SW480 (cell line): ENCODE measurements at regions not wholly inside any gene's neighbourhood (a gene's known extent, or its start where the extent isn't known, plus 50 kb on each side); places are given as distances from the start of the nearest gene placed in this dataset.

ENCODE experiments used
- DNase-seq: peaks from one replicate; pipeline ENCODE4 v3.0.0-alpha.2; 2016; ENCODE audit warnings: low spot score

DNA sequence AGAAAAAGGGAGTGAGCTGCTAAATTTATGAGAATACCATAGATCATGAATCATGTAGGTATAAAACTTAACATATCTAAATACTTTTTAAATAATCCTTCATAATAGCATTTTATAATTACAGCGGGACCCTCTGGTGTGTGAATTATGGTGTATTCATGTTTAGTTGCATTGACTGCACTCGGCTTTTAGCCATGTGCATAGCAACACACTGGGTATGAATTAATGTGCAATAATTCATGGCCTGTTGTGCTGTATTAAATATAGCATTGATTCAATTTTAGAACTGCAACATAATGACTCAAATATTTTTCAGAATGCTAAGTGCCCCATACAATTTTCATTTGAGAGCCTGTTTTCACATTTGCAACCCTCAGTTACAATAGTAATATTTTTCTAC lies 249.6 kb upstream of the G2E3 start:
- DNase-seq, result no peak

DNA sequence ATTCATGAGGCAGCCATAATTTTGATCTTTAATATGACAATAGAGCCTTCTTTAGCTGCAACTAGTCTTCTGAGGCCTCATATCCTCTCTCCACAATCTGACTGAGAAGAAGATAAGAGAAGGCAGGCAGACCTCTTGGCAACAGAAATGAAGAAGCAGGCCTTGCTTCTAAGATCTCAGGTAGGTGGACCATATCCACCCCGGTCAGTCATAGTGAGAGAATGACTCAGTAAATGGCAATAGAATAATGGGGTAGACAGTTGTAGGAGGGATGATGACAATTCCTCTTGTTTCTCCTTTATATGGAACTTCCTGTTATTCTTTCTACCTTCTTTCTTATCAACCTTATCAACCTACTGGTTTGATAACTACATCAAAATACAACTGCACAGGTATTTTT lies 246.7 kb upstream of the G2E3 start:
- no peak for DNase-seq

DNA sequence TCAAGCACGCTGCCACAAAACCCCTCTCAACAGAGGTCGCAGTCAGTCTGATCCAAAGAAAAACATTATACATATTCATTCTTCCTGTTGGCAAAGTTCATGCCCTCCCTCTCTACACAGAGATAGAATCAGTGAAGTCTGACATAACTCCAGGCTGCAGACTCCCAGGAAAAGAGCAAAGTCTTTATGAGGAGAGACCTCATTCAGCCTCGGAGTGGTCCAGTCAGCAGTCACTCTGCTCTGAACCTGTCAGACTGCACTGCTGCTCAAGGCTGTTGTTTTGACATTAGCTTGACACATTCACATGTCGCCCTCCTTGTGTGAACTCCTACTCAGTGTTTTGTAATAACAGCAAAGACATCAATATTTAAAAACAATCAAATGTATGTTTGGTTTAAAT lies 241.2 kb upstream of the G2E3 start:
- no peak for DNase-seq

DNA sequence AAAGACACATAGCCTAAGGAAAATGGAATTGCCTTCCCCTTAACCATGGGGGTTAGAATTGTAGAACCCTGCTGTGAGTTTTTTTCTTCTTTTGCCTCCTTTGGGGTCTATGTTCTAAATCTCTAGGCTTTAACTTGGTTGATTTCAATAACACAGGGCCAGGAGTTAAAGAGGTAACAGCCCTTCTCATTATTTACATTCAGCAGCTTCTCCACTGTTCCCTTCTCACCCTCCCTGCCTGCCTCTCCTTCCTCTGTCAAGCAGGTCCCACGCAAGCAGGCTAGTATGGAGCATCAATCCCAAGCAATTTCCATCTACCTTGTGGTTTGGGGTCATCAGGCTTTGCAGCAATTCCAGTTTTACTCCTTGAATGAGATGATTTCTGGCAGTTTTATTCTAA lies 236.1 kb upstream of the G2E3 start:
- DNase-seq, result no peak

DNA sequence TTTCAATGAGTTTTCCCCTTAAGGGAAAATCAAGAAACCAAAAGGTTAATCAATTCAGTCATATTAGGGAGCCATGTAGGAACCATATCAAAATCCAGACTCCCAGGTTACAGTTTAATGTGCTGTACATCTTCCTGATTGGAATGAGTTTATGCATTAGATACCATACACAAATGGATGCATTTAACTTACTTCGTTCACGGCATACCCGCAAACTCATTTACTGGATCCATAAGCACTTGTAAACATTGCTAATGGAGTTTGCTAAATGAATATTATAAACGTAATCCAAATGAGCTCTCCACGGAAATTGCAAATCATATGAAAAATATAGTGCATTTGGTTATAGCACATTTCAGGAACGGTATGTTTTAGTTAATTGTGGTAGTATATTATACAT lies 228.9 kb upstream of the G2E3 start:
- DNase-seq, result no peak

DNA sequence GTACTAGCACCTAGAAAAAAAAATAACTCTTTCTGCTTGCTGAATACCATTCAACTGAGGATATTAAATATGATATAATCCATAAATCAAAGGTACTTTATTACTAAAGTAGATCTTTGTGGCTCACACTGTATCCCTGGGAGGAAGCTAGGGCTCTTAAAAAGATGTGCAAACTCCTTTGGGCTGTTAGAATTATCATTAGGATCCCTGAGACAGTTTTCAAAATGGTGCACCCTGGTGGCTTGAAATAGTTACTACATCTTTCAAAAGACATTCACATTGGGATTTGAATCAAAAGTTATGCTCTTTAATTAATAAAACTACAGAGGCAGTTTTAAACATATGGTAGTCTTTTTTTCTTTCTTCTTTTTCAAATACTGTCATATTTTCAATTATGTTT lies 228.5 kb upstream of the G2E3 start:
- DNase-seq, result no peak

DNA sequence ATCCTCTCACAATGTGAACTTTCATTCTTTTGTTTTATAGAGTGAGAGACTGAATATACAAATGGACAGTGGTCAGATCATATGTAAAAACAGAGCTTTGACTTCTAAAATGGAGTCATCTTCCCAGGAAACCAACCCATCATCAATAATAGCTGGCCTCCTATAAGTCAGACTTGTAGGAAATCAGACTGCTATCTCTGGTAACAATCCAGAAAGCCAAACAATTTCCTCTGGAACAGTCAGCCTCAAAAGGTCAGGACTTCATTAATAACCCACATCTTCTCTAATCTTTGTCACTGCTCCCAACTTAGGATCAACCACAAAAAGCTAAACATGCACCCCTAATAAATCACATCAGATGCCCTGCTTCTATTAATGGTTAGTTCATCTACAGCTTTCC lies 227.9 kb upstream of the G2E3 start:
- no peak for DNase-seq

DNA sequence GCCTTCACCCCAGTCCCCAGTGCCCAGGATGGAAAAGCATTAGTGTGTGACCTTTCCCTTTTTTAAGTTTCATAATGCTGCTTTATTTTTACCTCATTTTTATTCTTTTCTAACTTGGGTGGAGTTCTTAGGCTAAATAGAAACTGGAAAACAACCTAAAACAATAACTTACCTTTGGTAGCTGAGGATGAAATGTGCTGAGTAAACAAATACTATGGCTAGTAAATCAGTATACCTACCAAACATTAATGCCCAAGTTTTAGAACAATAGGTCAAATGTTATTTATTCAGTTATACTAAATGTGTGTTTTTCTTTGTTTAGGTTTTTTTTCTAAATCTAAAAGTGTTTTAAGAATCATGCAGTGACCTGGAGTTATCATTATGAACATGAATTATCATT lies 226.6 kb upstream of the G2E3 start:
- no peak for DNase-seq

DNA sequence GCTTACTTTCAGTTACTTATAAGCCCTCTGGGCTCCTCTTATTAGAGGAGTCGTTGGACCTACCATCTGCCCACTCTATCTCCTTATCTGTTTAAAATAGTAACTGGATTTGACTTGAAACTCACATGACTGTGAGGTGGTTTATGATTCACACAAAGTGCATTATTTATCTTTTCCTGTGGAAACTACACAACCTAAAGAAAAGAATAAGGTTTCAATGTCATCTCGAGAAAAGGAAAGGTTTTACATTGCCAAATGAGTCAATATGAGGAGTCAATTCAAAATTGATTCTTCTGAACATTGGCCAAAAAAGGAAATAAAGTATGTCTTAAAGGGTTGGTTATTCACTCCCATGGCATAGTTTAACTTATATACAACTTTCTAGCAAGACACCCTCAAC lies 225.0 kb upstream of the G2E3 start:
- no peak for DNase-seq

DNA sequence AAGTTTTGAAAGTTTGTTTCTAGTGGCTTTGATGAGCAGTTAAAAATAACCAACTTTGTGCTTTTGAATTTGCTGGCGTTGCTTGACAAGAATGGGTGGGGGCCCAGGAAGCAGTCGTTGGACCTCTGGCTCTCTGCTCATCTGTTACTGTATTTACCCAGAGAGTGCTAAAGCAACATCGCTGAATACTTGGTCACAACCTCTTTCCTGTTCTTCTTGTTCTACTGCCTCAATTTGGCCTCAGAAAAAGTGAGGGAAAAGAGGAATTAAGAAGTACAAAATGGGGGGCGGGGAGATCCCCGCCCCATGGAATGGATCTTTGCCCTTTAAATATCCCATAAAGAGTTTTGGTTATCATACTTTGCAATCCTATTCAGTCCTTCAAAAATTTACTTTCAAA lies 221.5 kb upstream of the G2E3 start:
- no peak for DNase-seq

DNA sequence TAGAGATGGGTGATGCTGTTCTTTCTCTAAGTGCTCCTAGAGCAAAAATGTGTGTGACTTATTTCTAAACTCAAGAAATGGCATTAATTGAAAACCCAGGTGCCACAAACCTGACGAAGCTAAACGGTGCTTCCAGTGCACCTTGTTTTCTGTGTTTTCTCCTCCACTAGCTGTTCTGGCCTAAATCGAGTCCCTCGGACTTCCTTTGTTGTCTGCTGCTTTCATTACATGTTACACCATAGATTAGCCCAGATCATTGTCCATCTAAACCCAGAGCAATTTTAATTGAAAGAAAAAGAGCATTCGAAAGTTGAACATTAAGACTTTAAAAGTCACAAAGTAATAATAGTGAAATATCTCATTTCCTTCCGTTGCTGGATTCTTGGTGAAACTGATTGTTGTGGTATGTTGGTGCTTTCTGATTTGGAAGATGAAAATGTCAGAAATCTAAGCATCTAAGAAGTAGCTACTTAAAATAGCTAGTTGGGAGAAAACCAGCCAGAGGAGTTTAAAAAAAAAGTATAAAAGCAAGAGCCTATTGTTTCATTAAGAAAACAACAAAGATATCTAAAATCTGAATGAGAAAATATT lies 219.6 kb upstream of the G2E3 start:
- DNase-seq, result no peak

DNA sequence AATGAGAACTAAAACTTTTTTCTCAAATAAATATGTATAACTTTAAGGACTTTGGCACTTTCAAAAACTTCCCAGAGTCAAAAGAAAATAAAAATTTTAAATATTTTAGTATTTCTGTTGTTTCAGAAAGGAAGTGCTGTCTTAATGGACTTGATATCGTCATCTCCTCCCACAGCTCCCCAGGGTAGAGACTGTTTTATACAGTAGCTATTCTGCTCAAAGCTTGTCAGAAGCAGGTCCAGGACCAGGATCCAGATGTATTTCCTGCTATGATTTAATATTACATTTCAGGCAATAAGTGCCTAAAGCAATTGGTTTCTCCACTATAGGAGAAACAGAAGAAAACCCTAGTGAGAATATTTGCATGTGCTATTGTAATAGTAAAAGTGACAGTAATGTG lies 218.5 kb upstream of the G2E3 start:
- DNase-seq, result no peak

DNA sequence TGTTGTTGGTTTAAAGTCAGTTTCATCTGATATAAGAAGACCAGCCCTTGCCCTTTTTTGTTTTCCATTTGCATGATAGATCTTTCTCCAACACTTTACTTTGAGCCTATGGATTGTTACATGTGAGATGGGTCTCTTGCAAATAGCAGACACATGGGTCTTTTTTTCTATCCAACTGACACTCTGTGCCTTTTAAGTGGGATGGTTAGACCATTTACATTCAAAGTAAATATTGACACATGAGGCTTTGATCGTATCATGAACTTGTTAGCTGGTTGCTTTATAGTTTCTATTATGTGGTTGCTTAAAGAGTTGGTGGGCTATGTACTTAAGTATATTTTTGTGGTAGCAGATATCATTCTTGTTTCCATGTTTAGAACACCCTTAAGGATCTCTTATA lies 213.4 kb upstream of the G2E3 start:
- peak; percentile 28 for DNase-seq

DNA sequence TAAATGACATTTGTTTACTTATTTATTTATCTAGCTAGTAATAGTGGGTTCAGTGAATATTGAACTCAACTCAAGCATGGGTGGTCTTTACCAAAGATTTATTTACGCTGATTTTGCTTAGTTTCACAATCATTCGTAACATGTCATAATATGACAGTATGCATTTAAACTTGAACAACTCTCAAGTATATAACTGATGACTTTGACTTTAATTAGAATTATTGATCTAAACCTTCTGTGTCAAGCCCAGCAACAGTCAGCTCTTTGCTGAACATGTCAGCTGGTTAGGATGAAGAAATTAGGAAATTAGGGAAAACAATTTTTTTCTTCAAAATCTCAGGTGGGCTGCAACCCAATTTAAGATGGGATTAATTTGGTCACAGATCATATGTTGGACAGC lies 210.5 kb upstream of the G2E3 start:
- DNase-seq, result no peak

DNA sequence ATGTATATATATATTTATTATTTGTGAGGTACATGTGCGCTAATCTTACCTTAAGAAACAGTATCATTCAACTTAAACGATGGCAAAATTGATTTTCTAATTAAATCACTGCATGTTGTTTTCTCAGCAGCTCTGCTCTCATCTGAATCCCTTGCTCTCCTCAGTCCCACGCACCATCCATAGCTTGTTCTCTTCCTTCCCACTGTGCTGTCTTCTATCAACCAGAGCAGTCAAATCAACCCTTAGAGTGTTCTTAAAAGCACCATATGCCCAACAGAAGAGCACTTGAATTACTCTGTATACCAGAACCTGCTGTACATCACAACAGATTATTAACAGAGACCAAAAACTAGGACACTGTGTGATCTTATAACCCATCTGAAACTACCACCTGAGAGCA lies 209.4 kb upstream of the G2E3 start:
- no peak for DNase-seq

DNA sequence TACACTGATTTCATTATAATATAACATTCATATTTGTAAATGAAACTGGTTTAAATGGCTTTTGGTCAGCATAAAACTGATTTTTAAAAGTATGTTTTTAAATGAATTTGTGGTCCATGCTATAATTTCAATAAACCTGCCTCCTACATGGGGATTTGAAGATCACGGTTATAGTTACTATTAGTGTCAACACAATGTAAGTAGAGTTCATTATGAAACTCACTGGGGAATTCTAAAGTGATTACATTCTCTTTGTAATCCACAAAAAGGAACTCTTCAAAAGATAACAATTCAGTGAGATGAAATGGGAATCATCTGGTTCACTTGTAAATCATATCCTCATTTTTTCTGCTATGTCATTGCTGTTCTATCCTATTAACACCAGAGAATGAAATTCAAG lies 204.5 kb upstream of the G2E3 start:
- DNase-seq, result no peak

DNA sequence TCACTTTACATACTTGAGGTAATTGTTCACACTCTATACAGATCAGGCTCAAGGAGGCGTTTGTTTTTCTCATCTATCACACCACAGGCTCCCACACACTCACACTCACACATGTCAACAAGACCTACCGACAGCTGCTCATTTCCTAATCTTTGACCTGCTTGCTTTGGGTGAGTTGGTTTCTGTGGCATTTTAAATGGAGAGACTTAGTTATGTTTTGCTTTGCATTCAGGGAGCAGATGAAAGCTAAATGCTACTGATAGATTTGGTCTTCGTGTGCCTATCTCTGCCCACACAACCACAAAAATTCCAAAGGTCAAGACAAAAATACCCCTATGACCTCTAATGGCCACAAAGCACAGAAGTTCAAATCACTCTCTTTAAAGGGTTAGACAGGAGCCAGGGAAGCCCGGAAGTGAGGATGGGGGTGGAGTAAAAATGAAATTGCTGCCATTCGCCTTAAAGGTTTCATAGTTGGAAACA lies 203.5 kb upstream of the G2E3 start:
- peak; percentile 94 for DNase-seq

DNA sequence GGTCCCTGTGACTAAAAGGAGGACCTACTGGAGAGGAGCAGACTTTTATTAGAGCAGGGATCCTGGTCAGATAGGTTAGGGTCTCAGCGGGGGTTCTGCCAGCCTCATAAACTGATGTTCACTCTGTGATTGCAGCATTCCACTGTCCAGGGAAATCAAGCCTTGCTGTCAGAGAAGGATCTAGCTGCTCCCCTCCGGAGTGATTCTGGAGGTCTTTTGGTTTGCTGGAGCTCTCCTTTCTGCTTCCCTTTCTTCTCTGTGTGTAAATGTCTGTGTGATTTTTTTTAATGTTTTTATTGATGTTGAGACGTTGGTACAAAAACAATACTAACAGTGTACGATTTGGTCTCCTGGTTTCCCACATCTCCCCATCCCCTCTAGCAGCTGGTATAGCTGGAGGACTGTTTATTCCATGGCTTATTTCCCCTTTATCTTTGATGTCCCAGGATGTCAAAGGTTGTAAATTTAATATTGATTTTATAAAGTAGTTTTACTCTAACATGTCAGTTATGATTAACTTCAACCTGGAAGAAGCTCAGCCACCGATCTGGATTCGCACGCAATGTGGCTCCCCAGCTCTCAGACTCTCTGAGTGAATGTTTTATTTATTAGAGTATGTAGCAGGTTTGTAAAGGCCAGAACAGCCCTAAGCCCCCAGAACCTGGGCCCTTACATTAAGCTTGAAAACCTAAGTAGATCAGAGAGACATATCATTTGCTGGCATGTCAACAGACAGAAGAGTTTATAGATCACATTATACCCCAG lies 202.3 kb upstream of the G2E3 start:
- DNase-seq, result no peak

DNA sequence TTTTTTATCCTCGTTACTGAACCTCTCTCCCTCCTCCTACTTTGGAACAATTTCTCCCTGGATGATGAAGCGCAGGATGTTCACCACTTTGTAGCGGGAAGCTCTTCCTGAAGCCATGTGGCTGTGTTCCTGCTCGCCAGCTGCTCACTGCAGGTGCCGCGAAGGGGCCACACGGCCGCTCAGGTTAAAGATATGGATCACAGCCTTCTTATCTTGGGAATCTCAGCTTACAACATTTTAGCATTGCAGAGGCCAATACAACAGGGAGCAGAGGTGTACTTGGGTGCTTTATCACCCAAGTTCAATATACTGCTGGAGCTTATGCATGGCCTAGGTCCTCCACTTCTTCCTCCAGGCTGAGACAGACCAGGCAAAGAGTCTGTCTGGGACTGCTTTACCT lies 201.2 kb upstream of the G2E3 start:
- DNase-seq, result no peak

DNA sequence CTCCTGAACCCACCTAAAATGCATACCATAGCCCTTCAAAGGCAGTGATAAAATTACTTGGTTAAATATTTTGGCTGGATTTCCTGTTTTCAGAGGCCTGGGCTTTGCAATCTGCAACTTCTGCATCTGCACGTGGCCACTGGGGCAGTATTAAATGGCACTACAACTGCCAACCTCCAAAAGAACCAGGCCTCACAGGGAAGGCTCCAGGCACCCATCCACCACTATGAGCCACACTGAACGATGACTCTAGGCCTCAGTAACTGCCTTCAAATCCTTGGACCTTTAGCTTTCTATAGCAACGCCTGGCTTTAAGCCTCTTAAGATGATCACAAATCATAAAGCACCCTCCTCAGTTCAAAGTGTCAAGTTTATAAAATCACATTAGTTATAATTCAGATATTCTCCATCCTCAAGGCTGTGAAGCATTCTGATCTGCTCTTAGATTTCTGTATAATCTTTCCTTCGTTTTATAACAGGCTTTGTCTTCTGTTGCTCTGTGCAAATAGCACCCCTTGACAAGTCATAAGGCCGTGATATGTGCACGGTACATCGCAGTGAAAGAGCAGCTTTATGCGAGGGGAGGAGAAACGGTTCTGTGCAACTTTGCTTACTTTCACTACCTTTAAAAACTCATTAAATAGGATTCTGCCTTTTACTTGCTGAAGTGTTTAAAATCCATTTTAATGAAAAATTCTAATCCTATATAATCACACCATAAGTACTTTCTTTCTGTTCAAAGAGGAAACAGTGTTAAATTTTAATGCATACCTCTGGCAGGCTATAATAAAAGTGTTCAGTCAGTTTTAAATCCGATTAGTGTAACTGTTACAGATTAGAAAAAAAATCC lies 196.4 kb upstream of the G2E3 start:
- no peak for DNase-seq

DNA sequence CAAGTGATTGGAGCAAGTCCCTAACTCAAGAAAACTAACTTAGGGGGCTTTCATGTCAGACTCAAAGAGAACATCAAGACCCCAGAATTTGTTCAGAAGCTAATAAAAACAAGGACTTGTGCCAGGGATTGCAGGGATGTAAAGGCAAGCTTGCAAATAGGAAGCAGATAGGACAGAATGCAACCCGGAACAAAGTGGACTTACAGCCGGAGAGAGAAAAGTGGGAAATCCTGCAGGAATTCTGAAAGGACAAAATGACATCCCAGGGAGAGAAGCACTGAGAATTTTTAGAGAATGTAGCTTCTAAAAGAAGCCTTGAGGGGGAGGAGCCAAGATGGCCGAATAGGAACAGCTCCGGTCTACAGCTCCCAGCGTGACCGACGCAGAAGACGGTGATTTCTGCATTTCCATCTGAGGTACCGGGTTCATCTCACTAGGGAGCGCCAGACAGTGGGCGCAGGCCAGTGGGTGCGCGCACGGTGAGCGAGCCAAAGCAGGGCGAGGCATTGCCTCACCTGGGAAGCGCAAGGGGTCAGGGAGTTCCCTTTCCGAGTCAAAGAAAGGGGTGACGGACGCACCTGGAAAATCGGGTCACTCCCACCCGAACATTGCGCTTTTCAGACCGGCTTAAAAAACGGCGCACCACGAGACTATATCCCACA lies 195.6 kb upstream of the G2E3 start:
- peak; percentile 24 for DNase-seq

DNA sequence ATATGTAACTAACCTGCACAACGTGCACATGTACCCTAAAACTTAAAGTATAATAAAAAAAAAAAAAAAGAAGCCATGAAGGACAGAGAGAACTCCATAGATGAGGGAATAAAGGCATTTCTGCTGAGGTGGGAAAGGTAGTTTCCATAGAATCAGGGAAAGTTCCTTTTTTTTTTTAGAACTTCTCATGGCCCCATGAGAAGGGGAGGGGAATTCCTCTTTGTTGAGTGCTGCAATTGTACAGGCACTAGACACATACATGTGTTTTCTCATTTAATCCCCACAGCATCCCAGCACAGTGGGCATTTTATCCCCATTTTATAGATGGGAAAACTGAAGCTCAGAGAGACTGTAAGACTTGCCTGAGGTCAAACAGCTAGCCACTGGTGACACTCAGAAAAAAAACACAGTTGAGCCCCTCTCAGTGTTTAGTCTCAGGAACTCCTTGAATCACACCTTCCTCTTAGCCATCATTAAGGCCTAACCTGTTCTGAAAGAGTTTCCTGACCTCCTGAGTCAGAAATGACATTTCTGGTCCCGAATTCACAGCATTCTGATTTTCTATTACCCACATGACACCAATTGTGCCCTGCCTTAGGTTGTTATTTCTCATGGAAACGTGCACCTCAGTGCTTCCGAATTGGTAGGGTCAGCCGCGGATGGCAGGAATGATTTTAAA lies 189.3 kb upstream of the G2E3 start:
- no peak for DNase-seq
